ENCODE measurements at regions not wholly inside any gene's neighbourhood (a gene's known extent, or its start where the extent isn't known, plus 50 kb on each side); places are given as distances from the start of the nearest gene placed in this dataset.

DNA sequence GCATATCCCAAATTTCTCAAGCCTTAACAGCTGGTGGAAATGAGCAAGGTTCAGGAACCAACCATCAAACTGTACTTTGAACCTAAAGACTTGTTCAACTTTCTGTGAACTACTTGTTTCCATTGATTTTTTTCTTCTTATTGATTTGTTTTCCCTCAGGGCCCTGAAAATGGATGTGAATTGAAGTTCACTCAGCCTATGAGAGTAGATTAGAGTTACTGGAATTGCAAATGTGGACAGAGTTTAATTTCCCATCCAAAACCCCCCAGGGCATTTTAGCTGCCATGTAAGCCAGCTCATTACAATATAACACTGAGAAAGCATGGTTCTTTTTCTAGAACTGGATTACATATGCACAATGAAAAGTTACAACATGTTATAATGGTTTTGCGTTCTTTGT lies 1105.7 kb downstream of the REEP3 start:
- TF ChIP-seq, protein P1, sequence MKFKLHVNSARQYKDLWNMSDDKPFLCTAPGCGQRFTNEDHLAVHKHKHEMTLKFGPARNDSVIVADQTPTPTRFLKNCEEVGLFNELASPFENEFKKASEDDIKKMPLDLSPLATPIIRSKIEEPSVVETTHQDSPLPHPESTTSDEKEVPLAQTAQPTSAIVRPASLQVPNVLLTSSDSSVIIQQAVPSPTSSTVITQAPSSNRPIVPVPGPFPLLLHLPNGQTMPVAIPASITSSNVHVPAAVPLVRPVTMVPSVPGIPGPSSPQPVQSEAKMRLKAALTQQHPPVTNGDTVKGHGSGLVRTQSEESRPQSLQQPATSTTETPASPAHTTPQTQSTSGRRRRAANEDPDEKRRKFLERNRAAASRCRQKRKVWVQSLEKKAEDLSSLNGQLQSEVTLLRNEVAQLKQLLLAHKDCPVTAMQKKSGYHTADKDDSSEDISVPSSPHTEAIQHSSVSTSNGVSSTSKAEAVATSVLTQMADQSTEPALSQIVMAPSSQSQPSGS (CRISPR knock-in tag; IDR thresholded peaks at IDR 0.05) = no peak
- no peak for TF ChIP-seq EZH2 (conservative IDR thresholded peaks at IDR 0.05; ENCODE audit: low read depth, low read length)
- no peak for TF ChIP-seq ZNF138 (CRISPR knock-in tag; IDR thresholded peaks at IDR 0.05; ENCODE audit: low read depth)
- TF ChIP-seq ELF4 (CRISPR knock-in tag; IDR thresholded peaks at IDR 0.05; ENCODE audit: borderline replicate concordance) = no peak
- no peak for TF ChIP-seq TAF1 (CRISPR knock-in tag; IDR thresholded peaks at IDR 0.05)
- TF ChIP-seq MEF2D (CRISPR knock-in tag; IDR thresholded peaks at IDR 0.05) = no peak
- no peak for TF ChIP-seq ZNF333 (CRISPR knock-in tag; IDR thresholded peaks at IDR 0.05; ENCODE audit: borderline replicate concordance)
- TF ChIP-seq, protein P2, sequence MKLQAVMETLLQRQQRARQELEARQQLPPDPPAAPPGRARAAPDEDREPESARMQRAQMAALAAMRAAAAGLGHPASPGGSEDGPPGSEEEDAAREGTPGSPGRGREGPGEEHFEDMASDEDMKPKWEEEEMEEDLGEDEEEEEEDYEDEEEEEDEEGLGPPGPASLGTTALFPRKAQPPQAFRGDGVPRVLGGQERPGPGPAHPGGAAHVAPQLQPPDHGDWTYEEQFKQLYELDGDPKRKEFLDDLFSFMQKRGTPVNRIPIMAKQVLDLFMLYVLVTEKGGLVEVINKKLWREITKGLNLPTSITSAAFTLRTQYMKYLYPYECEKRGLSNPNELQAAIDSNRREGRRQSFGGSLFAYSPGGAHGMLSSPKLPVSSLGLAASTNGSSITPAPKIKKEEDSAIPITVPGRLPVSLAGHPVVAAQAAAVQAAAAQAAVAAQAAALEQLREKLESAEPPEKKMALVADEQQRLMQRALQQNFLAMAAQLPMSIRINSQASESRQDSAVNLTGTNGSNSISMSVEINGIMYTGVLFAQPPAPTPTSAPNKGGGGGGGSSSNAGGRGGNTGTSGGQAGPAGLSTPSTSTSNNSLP (IDR thresholded peaks at IDR 0.05; ENCODE audit: low read depth, low read length) = no peak
- TF ChIP-seq, protein P3, sequence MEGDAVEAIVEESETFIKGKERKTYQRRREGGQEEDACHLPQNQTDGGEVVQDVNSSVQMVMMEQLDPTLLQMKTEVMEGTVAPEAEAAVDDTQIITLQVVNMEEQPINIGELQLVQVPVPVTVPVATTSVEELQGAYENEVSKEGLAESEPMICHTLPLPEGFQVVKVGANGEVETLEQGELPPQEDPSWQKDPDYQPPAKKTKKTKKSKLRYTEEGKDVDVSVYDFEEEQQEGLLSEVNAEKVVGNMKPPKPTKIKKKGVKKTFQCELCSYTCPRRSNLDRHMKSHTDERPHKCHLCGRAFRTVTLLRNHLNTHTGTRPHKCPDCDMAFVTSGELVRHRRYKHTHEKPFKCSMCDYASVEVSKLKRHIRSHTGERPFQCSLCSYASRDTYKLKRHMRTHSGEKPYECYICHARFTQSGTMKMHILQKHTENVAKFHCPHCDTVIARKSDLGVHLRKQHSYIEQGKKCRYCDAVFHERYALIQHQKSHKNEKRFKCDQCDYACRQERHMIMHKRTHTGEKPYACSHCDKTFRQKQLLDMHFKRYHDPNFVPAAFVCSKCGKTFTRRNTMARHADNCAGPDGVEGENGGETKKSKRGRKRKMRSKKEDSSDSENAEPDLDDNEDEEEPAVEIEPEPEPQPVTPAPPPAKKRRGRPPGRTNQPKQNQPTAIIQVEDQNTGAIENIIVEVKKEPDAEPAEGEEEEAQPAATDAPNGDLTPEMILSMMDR (CRISPR knock-in tag; IDR thresholded peaks at IDR 0.05) = no peak
- TF ChIP-seq MEIS1 (CRISPR knock-in tag; IDR thresholded peaks at IDR 0.05; ENCODE audit: borderline replicate concordance) = no peak
- TF ChIP-seq, protein P4, sequence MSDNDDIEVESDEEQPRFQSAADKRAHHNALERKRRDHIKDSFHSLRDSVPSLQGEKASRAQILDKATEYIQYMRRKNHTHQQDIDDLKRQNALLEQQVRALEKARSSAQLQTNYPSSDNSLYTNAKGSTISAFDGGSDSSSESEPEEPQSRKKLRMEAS (IDR thresholded peaks at IDR 0.05) = no peak

All from HepG2 (cell line).